Sciatic nerve (tissue), 2 donors: ENCODE measurements at regions not wholly inside any gene's neighbourhood (a gene's known extent, or its start where the extent isn't known, plus 50 kb on each side); places are given as distances from the start of the nearest gene placed in this dataset.

Experiments used
- ATAC-seq: fragments of 200-7000 bp; cut with Tn5 transposase; one replicate; pipeline ENCODE4 v1.9.1; 2020; ENCODE audit warnings: mild to moderate bottlenecking, moderate library complexity
- DNase-seq: peaks from one replicate; pipeline ENCODE4 v3.0.0-alpha.2; 2020; ENCODE audit warnings: low spot score
- intact Hi-C: fragments of 100-400 bp; cut with DNase I; formaldehyde crosslinking; loops from one replicate; pipeline ENCODE4 v1.14.2; 2022
- donor health status: DM: no; HTN: no; CAD: no.
- donor health status: DM: no; HTN: no; CAD: no.

- DNase-seq (no peak), ATAC-seq (no peak)
- intact Hi-C loops, result no loop called here
Measured at GRCh38 chr7:41145656-41146055, 557.2 kb downstream of the INHBA start.

GRCh38 chr7:41142904-41143473 lies 559.9 kb downstream of the INHBA start:
- DNase-seq, result no peak
- no peak for ATAC-seq
- intact Hi-C loops, result no loop called here

- DNase-seq, result no peak
- intact Hi-C loops, result no loop called here
- ATAC-seq, result no peak
Measured at GRCh38 chr7:41139789-41140188, 563.1 kb downstream of the INHBA start.

GRCh38 chr7:41136551-41136950 lies 566.3 kb downstream of the INHBA start:
- DNase-seq, result no peak
- intact Hi-C loops, result no loop called here
- peak; percentile 24 for ATAC-seq

- ATAC-seq (peak; percentile 28), DNase-seq (no peak)
- intact Hi-C loops, result no loop called here
Measured at GRCh38 chr7:41135511-41135910, 567.4 kb downstream of the INHBA start.

GRCh38 chr7:41134300-41135255 lies 568.3 kb downstream of the INHBA start:
- intact Hi-C loops, result no loop called here
- no peak for DNase-seq
- ATAC-seq, result no peak

- intact Hi-C loops, result no loop called here
- DNase-seq (no peak), ATAC-seq (no peak)
Measured at GRCh38 chr7:41133690-41134299, 569.1 kb downstream of the INHBA start.

GRCh38 chr7:41131956-41132355 lies 570.9 kb downstream of the INHBA start:
- ATAC-seq, result no peak
- no peak for DNase-seq
- intact Hi-C loops, result no loop called here

GRCh38 chr7:41130561-41131236 lies 572.2 kb downstream of the INHBA start:
- ATAC-seq, result peak; percentile 53
- intact Hi-C loops, result no loop called here
- no peak for DNase-seq

- ATAC-seq, result peak; percentile 42
- no peak for DNase-seq
- intact Hi-C loops, result no loop called here
Measured at GRCh38 chr7:41130086-41130485, 572.8 kb downstream of the INHBA start.

- DNase-seq, result no peak
- intact Hi-C loops, result no loop called here
- no peak for ATAC-seq
Measured at GRCh38 chr7:41125343-41125742, 577.5 kb downstream of the INHBA start.

- ATAC-seq, result no peak
- DNase-seq, result no peak
- intact Hi-C loops, result no loop called here
Measured at GRCh38 chr7:41122256-41122987, 580.5 kb downstream of the INHBA start.

GRCh38 chr7:41121228-41121627 lies 581.7 kb downstream of the INHBA start:
- intact Hi-C loops, result no loop called here
- ATAC-seq, result no peak

GRCh38 chr7:41118486-41118885 lies 584.4 kb downstream of the INHBA start:
- intact Hi-C loops, result no loop called here
- DNase-seq (no peak), ATAC-seq (no peak)

More at GRCh38 chr7:41121228-41121627, 581.7 kb downstream of the INHBA start:
- no peak for DNase-seq

- DNase-seq (no peak), ATAC-seq (no peak)
- intact Hi-C loops, result no loop called here
Measured at GRCh38 chr7:41117431-41117830, 585.5 kb downstream of the INHBA start.

GRCh38 chr7:41116817-41117216 lies 586.1 kb downstream of the INHBA start:
- DNase-seq (no peak), ATAC-seq (no peak)
- intact Hi-C loops, result no loop called here

GRCh38 chr7:41116337-41116736 lies 586.6 kb downstream of the INHBA start:
- intact Hi-C loops, result no loop called here
- DNase-seq (no peak), ATAC-seq (no peak)

GRCh38 chr7:41114691-41115090 lies 588.2 kb downstream of the INHBA start:
- intact Hi-C loops, result no loop called here
- ATAC-seq (no peak), DNase-seq (no peak)

GRCh38 chr7:41114131-41114530 lies 588.8 kb downstream of the INHBA start:
- DNase-seq (no peak), ATAC-seq (no peak)
- intact Hi-C loops, result no loop called here
